ENCODE measurements at regions not wholly inside any gene's neighbourhood (a gene's known extent, or its start where the extent isn't known, plus 50 kb on each side); places are given as distances from the start of the nearest gene placed in this dataset.

DNA sequence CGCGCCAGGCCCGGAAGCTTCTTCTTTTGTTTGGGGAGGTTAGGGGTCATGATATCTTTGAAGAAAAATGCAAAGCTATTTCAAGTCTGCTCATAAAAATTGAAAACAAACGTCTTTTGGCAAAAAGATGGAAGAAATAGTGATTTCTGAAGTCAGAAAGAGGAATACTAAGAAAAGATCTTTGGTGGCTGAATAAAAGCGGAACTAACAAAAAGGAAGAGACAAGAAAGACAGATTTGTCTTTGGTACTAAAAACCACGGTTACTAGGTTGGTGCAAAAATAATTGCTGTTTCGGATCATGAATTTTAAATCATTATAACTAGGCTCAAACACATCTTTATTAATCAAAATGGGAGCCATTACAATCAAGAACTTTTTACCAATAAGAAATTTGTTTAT, 164.6 kb upstream of the TRIB2 start:
- Mint-ChIP-seq H3K9me3 (ENCODE audit: low read depth) (peaks cover 3% of the 10 kb centered on the region), H3K27me3 (ENCODE audit: low read depth) (no peaks in the 10 kb centered on the region), H3K27ac (ENCODE audit: unreplicated experiment) (no peak overlapping the region)

GRCh38 chr2:12554224-12555011, 162.3 kb upstream of the TRIB2 start:
- Mint-ChIP-seq H3K9me3 (ENCODE audit: low read depth) (peaks cover 3% of the 10 kb centered on the region), H3K36me3 (ENCODE audit: low read depth) (no peaks in the 10 kb centered on the region), H3K4me3 (ENCODE audit: unreplicated experiment) (no peak overlapping the region), H3K4me1 (ENCODE audit: low read depth) (peaks cover 31% of the 10 kb centered on the region), H3K27me3 (ENCODE audit: low read depth) (no peaks in the 10 kb centered on the region), H3K27ac (ENCODE audit: unreplicated experiment) (peak overlapping the region; percentile 58)
- no peak for DNase-seq (ENCODE audit: low spot score)
- TF ChIP-seq, protein P1, sequence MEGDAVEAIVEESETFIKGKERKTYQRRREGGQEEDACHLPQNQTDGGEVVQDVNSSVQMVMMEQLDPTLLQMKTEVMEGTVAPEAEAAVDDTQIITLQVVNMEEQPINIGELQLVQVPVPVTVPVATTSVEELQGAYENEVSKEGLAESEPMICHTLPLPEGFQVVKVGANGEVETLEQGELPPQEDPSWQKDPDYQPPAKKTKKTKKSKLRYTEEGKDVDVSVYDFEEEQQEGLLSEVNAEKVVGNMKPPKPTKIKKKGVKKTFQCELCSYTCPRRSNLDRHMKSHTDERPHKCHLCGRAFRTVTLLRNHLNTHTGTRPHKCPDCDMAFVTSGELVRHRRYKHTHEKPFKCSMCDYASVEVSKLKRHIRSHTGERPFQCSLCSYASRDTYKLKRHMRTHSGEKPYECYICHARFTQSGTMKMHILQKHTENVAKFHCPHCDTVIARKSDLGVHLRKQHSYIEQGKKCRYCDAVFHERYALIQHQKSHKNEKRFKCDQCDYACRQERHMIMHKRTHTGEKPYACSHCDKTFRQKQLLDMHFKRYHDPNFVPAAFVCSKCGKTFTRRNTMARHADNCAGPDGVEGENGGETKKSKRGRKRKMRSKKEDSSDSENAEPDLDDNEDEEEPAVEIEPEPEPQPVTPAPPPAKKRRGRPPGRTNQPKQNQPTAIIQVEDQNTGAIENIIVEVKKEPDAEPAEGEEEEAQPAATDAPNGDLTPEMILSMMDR (IDR thresholded peaks at IDR 0.05) = no peak

More for the DNA sequence above, 164.6 kb upstream of the TRIB2 start:
- no peak overlapping the region for H3K4me3 Mint-ChIP-seq (ENCODE audit: unreplicated experiment)
- TF ChIP-seq, protein P1 (IDR thresholded peaks at IDR 0.05) = no peak
- H3K36me3 Mint-ChIP-seq (ENCODE audit: low read depth) = no peaks in the 10 kb centered on the region
- DNase-seq (ENCODE audit: low spot score) = no peak
- peaks cover 34% of the 10 kb centered on the region for H3K4me1 Mint-ChIP-seq (ENCODE audit: low read depth)

- peak overlapping the region; percentile 58 for H3K27ac Mint-ChIP-seq (ENCODE audit: unreplicated experiment)
- no peaks in the 10 kb centered on the region for H3K27me3 Mint-ChIP-seq (ENCODE audit: low read depth)
- peaks cover 27% of the 10 kb centered on the region for H3K4me1 Mint-ChIP-seq (ENCODE audit: low read depth)
- peaks cover 3% of the 10 kb centered on the region for H3K9me3 Mint-ChIP-seq (ENCODE audit: low read depth)
- H3K36me3 Mint-ChIP-seq (ENCODE audit: low read depth) = no peaks in the 10 kb centered on the region
- DNase-seq (ENCODE audit: low spot score) = no peak
- TF ChIP-seq, protein P1 (IDR thresholded peaks at IDR 0.05) = peak; percentile 61
- no peak overlapping the region for H3K4me3 Mint-ChIP-seq (ENCODE audit: unreplicated experiment)
Observed at GRCh38 chr2:12555012-12555645, 161.6 kb upstream of the TRIB2 start.

DNA sequence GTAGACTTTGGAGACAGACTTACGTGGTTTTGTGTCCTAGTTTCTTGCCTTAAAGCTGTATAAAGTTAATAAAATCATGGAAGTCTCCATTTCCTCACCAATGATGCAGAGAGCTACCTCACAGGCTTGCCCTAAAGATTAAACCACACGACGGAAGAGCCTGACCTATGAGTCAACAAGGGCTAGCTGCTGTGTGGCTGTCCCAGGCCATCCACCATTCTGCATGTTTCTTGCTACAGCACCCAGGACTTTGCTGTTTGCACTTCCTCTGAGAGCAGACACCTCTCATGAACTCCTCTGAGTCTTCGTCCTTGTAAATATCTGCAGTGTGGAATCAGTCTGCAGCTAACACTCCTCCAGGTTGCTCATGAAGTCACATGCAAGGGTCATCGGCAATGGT, 160.0 kb upstream of the TRIB2 start:
- TF ChIP-seq, protein P1 (IDR thresholded peaks at IDR 0.05) = no peak
- H3K9me3 Mint-ChIP-seq (ENCODE audit: low read depth) = peaks cover 3% of the 10 kb centered on the region
- DNase-seq (ENCODE audit: low spot score) = no peak
- H3K27ac Mint-ChIP-seq (ENCODE audit: unreplicated experiment) = no peak overlapping the region
- H3K36me3 Mint-ChIP-seq (ENCODE audit: low read depth) = no peaks in the 10 kb centered on the region
- no peaks in the 10 kb centered on the region for H3K27me3 Mint-ChIP-seq (ENCODE audit: low read depth)
- H3K4me3 Mint-ChIP-seq (ENCODE audit: unreplicated experiment) = no peak overlapping the region
- H3K4me1 Mint-ChIP-seq (ENCODE audit: low read depth) = peaks cover 27% of the 10 kb centered on the region

GRCh38 chr2:12557688-12558087, 159.0 kb upstream of the TRIB2 start:
- H3K27me3 Mint-ChIP-seq (ENCODE audit: low read depth) = no peaks in the 10 kb centered on the region
- no peak overlapping the region for H3K27ac Mint-ChIP-seq (ENCODE audit: unreplicated experiment)
- TF ChIP-seq, protein P1 (IDR thresholded peaks at IDR 0.05) = no peak
- no peaks in the 10 kb centered on the region for H3K9me3 Mint-ChIP-seq (ENCODE audit: low read depth)
- no peaks in the 10 kb centered on the region for H3K36me3 Mint-ChIP-seq (ENCODE audit: low read depth)
- no peak overlapping the region for H3K4me3 Mint-ChIP-seq (ENCODE audit: unreplicated experiment)
- DNase-seq (ENCODE audit: low spot score) = no peak
- H3K4me1 Mint-ChIP-seq (ENCODE audit: low read depth) = peaks cover 27% of the 10 kb centered on the region

Measured in chondrocyte (in vitro differentiated cells).